ENCODE measurements at regions not wholly inside any gene's neighbourhood (a gene's known extent, or its start where the extent isn't known, plus 50 kb on each side); places are given as distances from the start of the nearest gene placed in this dataset.

GRCh38 chr9:18357321-18357720 lies 116.6 kb upstream of the ADAMTSL1 start:
- Histone ChIP-seq H3K27ac (ENCODE audit: low read depth, low read length) (no peak overlapping the region), H4K20me1 (ENCODE audit: insufficient read depth, low read length) (no peaks in the 10 kb centered on the region), H3K27me3 (ENCODE audit: insufficient read depth, low read length) (no peaks in the 10 kb centered on the region), H3K4me3 (ENCODE audit: insufficient read depth, low read depth, low read length) (no peak overlapping the region), H3K79me2 (ENCODE audit: insufficient read depth, low read length) (no peaks in the 10 kb centered on the region), H3K9me3 (ENCODE audit: insufficient read depth, low read depth, low read length) (no peaks in the 10 kb centered on the region), H3K4me1 (ENCODE audit: insufficient read depth, low read length) (peaks cover 17% of the 10 kb centered on the region), H2AFZ (ENCODE audit: low read depth, low read length) (no peak overlapping the region), H3K9ac (ENCODE audit: low read length) (no peak overlapping the region), H3K36me3 (ENCODE audit: insufficient read depth, low read length) (no peaks in the 10 kb centered on the region), H3K4me2 (ENCODE audit: low read length) (no peak overlapping the region)
- FAIRE-seq, result no peak
- Mint-ChIP-seq H3K36me3 (ENCODE audit: low read depth, unreplicated experiment) (no peaks in the 10 kb centered on the region), H3K4me1 (ENCODE audit: low read depth, unreplicated experiment) (peaks cover 17% of the 10 kb centered on the region), H3K9me3 (ENCODE audit: unreplicated experiment) (no peaks in the 10 kb centered on the region), H3K27ac (ENCODE audit: unreplicated experiment) (no peak overlapping the region), H3K4me3 (ENCODE audit: unreplicated experiment) (no peak overlapping the region), H3K27me3 (ENCODE audit: low read depth, unreplicated experiment) (no peaks in the 10 kb centered on the region)
- TF ChIP-seq EZH2 (IDR thresholded peaks at IDR 0.05; ENCODE audit: insufficient read depth, low read length), result no peak
- TF ChIP-seq, protein P1, sequence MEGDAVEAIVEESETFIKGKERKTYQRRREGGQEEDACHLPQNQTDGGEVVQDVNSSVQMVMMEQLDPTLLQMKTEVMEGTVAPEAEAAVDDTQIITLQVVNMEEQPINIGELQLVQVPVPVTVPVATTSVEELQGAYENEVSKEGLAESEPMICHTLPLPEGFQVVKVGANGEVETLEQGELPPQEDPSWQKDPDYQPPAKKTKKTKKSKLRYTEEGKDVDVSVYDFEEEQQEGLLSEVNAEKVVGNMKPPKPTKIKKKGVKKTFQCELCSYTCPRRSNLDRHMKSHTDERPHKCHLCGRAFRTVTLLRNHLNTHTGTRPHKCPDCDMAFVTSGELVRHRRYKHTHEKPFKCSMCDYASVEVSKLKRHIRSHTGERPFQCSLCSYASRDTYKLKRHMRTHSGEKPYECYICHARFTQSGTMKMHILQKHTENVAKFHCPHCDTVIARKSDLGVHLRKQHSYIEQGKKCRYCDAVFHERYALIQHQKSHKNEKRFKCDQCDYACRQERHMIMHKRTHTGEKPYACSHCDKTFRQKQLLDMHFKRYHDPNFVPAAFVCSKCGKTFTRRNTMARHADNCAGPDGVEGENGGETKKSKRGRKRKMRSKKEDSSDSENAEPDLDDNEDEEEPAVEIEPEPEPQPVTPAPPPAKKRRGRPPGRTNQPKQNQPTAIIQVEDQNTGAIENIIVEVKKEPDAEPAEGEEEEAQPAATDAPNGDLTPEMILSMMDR (IDR thresholded peaks at IDR 0.05; ENCODE audit: insufficient read depth, low read depth, low read length), result no peak
- peak; percentile 36 for DNase-seq (ENCODE audit: low read depth)

DNA sequence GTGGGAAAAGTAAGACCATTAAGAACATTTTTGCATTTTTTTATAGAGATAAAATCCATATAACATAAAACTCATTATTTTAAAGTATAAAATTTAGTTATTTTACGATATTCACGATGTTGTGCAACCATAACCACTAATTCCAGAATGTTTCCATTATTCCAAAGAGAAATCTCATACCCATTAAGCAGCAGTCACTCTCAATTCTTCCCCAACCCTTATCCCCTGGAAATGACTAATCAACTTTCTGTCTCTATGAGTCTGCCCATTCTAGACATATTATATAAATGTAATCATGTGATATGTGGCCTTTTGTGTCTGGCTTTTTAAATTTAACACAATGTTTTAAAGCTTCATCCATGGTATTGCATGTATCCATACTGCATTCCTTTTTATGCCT lies 115.6 kb upstream of the ADAMTSL1 start:
- H3K4me1 ChIP-seq (ENCODE audit: insufficient read depth, low read length), result peaks cover 24% of the 10 kb centered on the region
- peaks cover 23% of the 10 kb centered on the region for H3K4me1 Mint-ChIP-seq (ENCODE audit: low read depth, unreplicated experiment)
- no peaks in the 10 kb centered on the region for H3K36me3 Mint-ChIP-seq (ENCODE audit: low read depth, unreplicated experiment)

DNA sequence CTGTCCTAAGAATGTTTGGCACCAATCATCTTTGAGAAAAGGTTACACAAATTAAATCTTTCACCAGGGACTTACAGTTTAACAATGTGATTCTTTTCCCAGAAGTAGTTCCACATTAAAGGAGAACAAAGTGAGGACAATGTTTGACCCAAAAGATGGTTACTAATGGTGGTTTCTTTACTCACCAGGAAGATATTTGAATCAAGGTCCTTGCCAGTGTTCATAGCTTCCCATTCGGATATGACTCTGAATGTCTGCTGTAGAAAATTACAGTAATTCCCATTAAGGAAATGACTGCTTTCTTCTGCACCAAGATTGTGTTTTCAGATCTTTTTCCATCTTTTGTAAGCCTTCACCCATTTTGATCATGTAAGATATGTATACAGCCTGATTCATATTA lies 114.6 kb upstream of the ADAMTSL1 start:
- FAIRE-seq, result peak; percentile 95
- Mint-ChIP-seq H3K27ac (ENCODE audit: unreplicated experiment) (peak overlapping the region; percentile 29), H3K36me3 (ENCODE audit: low read depth, unreplicated experiment) (no peaks in the 10 kb centered on the region), H3K4me1 (ENCODE audit: low read depth, unreplicated experiment) (peaks cover 29% of the 10 kb centered on the region), H3K4me3 (ENCODE audit: unreplicated experiment) (no peak overlapping the region), H3K9me3 (ENCODE audit: unreplicated experiment) (no peaks in the 10 kb centered on the region), H3K27me3 (ENCODE audit: low read depth, unreplicated experiment) (no peaks in the 10 kb centered on the region)
- H4K20me1 ChIP-seq (ENCODE audit: insufficient read depth, low read length), result no peaks in the 10 kb centered on the region
- peaks cover 28% of the 10 kb centered on the region for H3K4me1 ChIP-seq (ENCODE audit: insufficient read depth, low read length)
- no peak overlapping the region for H3K4me3 ChIP-seq (ENCODE audit: insufficient read depth, low read depth, low read length)
- TF ChIP-seq EZH2 (IDR thresholded peaks at IDR 0.05; ENCODE audit: insufficient read depth, low read length), result no peak
- TF ChIP-seq, protein P1 (IDR thresholded peaks at IDR 0.05; ENCODE audit: insufficient read depth, low read depth, low read length), result no peak
- no peak overlapping the region for H3K9ac ChIP-seq (ENCODE audit: low read length)
- no peaks in the 10 kb centered on the region for H3K9me3 ChIP-seq (ENCODE audit: insufficient read depth, low read depth, low read length)
- H3K27me3 ChIP-seq (ENCODE audit: insufficient read depth, low read length), result no peaks in the 10 kb centered on the region
- H3K36me3 ChIP-seq (ENCODE audit: insufficient read depth, low read length), result no peaks in the 10 kb centered on the region
- H3K4me2 ChIP-seq (ENCODE audit: low read length), result peak overlapping the region; percentile 56
- no peaks in the 10 kb centered on the region for H3K79me2 ChIP-seq (ENCODE audit: insufficient read depth, low read length)
- DNase-seq (ENCODE audit: low read depth), result peak; percentile 93
- no peak overlapping the region for H2AFZ ChIP-seq (ENCODE audit: low read depth, low read length)
- peak overlapping the region; percentile 78 for H3K27ac ChIP-seq (ENCODE audit: low read depth, low read length)

More for the DNA sequence above, 115.6 kb upstream of the ADAMTSL1 start:
- peak overlapping the region; percentile 78 for H3K27ac ChIP-seq (ENCODE audit: low read depth, low read length)
- no peaks in the 10 kb centered on the region for H3K9me3 ChIP-seq (ENCODE audit: insufficient read depth, low read depth, low read length)
- H3K9ac ChIP-seq (ENCODE audit: low read length), result no peak overlapping the region
- no peak for FAIRE-seq
- H3K27ac Mint-ChIP-seq (ENCODE audit: unreplicated experiment), result no peak overlapping the region
- no peak overlapping the region for H3K4me3 Mint-ChIP-seq (ENCODE audit: unreplicated experiment)
- DNase-seq (ENCODE audit: low read depth), result peak; percentile 50
- no peaks in the 10 kb centered on the region for H3K36me3 ChIP-seq (ENCODE audit: insufficient read depth, low read length)
- H2AFZ ChIP-seq (ENCODE audit: low read depth, low read length), result no peak overlapping the region
- H4K20me1 ChIP-seq (ENCODE audit: insufficient read depth, low read length), result no peaks in the 10 kb centered on the region
- H3K4me2 ChIP-seq (ENCODE audit: low read length), result peak overlapping the region; percentile 15
- no peaks in the 10 kb centered on the region for H3K79me2 ChIP-seq (ENCODE audit: insufficient read depth, low read length)
- H3K9me3 Mint-ChIP-seq (ENCODE audit: unreplicated experiment), result no peaks in the 10 kb centered on the region
- no peak for TF ChIP-seq EZH2 (IDR thresholded peaks at IDR 0.05; ENCODE audit: insufficient read depth, low read length)
- TF ChIP-seq, protein P1 (IDR thresholded peaks at IDR 0.05; ENCODE audit: insufficient read depth, low read depth, low read length), result no peak
- no peaks in the 10 kb centered on the region for H3K27me3 ChIP-seq (ENCODE audit: insufficient read depth, low read length)
- no peak overlapping the region for H3K4me3 ChIP-seq (ENCODE audit: insufficient read depth, low read depth, low read length)
- no peaks in the 10 kb centered on the region for H3K27me3 Mint-ChIP-seq (ENCODE audit: low read depth, unreplicated experiment)

All from astrocyte (in vitro differentiated cells and primary cell).